GM18505 (cell line): ENCODE measurements at regions not wholly inside any gene's neighbourhood (a gene's known extent, or its start where the extent isn't known, plus 50 kb on each side); places are given as distances from the start of the nearest gene placed in this dataset.
"Not testable (repeated sequence)": the region's sequence is repeated elsewhere in the genome, so short reads cannot be mapped to it uniquely, and the experiment has no call there.

Source experiments
- ATAC-seq: cut with Tn5 transposase; IDR thresholded peaks from one replicate; pipeline ENCODE4 v1.9.1; 2021; ENCODE audit not compliant: unreplicated experiment
- POLR2A ChIP-seq: IDR thresholded peaks from 4 replicates; pipeline ENCODE4 v1.6.1; 2011; ENCODE audit warnings: borderline replicate concordance; ENCODE audit not compliant: insufficient read depth, insufficient read length; ENCODE audit errors: extremely low read depth

GRCh38 chr11:49798206-49798837, 153.9 kb upstream of the OR4C13 start:
- not testable (repeated sequence) for ATAC-seq

- ATAC-seq, result not testable (repeated sequence)
These were observed 134.3 kb upstream of the OR4C13 start for GRCh38 chr11:49817705-49818430.

- ATAC-seq, result not testable (repeated sequence)
These were observed 129.0 kb upstream of the OR4C13 start for GRCh38 chr11:49823188-49823587.

- ATAC-seq, result not testable (repeated sequence)
These were observed 101.7 kb upstream of the OR4C13 start for GRCh38 chr11:49850541-49850940.

DNA sequence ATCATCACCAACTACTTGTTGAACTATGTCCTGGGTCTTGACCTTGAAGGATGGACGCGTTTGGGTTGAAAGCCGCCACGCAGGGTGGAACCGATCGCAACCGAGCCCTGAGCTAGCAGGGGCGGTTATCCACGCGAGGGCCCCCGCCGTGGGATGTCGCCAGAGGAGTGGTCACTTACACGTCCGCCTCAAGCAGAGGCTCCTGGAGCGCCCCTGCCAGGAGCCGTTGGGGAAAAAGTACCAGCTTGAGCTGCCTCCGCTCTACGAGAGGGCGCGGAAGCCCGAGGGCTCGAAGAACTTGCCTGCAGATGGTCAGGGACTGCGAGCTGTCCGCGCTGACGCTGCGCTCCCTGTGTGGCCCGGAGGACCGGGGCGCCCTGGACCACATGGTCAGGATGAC, 100.7 kb upstream of the OR4C13 start:
- ATAC-seq, result no peak
- TF ChIP-seq POLR2A, result no peak

- no peak for TF ChIP-seq POLR2A
- no peak for ATAC-seq
These were observed 100.2 kb upstream of the OR4C13 start for GRCh38 chr11:49851971-49852389.

GRCh38 chr11:49888875-49889274, 63.3 kb upstream of the OR4C13 start:
- ATAC-seq, result not testable (repeated sequence)

DNA sequence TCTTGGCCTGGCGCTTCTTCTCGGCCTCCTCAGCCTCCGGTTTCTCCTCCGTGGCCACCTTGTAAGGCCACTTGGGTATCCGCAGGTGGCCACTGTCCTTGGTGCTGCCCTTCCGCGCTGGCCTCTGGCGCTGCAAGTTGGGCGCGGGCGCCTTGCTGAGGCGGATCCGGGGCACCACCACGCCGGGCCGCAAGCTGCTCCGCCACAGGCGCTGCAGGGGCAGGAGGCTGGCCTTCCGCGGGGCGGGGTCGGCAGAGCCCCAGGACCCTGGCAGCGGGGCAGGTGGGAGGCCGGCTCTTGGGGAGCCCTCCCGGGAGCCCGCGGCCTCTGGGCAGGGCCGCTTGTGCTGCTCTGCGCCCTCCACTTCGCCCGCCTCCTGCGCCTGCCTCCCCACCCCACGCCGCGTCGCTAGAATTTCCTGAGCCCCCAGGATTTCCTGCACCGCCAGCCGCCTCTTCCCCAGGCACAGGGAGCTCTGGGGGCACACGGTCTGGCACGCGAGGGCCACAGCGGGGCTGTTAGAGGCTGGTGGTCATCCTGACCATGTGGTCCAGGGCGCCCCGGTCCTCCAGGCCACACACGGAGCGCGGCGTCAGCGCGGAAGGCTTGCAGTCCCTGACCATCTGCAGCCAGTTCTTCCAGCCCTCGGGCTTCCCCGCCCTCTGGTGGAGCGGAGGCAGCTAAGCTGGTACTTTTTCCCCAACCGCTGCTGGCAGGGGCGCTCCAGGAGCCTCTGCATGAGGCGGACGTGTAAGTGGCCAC, 60.1 kb upstream of the OR4C13 start:
- not testable (repeated sequence) for ATAC-seq

- ATAC-seq, result not testable (repeated sequence)
These were observed 58.7 kb upstream of the OR4C13 start for GRCh38 chr11:49893442-49893841.
